GM18873 (cell line): ENCODE measurements at regions not wholly inside any gene's neighbourhood (a gene's known extent, or its start where the extent isn't known, plus 50 kb on each side); places are given as distances from the start of the nearest gene placed in this dataset.
"Not testable (repeated sequence)": the region's sequence is repeated elsewhere in the genome, so short reads cannot be mapped to it uniquely, and the experiment has no call there.

Experiments used
- ATAC-seq: cut with Tn5 transposase; IDR thresholded peaks from one replicate; pipeline ENCODE4 v1.9.1; 2021; ENCODE audit warnings: mild to moderate bottlenecking, moderate library complexity, moderate number of reproducible peaks; ENCODE audit not compliant: unreplicated experiment, low FRiP score

DNA sequence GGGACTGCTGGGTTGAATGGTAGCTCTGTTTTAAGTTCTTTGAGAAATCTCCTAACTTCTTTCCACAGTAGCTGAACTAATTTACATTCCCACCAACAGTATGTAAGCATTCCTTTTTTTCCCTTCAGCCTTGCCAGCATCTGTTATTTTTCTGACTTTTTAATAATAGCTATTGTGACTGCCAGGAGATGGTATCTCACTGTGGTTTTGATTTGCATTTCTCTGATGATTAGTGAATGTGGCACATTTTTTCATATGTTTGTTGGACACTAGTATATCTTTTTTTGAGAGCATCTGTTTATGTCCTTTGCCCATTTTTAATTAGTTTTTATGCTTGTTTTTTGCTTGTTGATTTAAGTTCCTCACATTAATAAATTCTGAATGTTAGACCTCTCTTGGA lies 990.8 kb downstream of the GATA3 start:
- ATAC-seq = no peak

DNA sequence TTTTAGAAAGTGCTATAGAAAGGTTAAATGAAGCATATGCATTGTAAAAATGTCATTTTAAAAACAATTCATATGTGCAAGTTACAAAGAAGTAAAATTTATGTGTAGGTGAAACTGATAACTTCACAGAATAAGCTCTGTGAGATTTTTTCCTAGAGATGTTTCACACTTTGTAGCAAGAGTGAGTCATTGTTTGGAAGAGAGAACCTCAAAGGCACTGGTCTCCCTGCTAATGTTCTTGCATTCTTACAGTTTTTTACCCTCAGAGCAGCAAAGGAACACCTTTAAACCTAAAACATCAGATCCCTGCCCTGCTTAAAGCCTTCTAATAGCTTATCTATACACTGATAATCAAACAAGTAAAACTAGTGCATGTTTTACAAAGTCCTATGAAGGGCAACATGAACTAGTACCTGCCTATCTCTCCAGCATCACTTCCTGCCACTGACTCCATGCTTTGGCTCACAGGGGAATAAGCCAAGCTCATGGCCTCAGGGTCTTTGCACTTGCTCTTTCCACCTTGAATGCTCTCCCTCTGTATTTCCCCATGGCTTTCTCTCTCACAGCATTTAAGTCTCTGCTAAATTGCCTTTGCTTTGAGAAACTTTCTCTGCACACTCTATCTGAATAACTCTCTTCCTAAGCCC lies 997.0 kb downstream of the GATA3 start:
- no peak for ATAC-seq

DNA sequence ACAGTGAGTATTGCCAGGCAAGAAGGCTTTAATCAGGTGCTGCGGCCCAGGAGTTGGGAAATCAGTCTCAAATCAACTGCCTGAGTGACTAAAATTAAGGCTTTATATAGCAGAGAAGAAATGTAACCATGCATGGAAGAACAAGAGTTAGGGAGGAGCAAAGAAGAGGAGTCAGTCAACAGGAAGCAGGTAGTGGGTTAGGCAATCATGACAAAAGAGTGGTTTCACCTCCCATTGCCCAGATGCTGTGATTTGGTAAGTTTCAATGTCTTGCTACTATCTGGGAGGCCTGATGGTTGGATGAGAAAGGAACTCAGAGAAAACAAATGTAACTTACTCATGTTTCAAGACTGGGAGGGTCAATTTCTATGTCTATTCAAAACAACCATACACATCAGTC lies 998.3 kb downstream of the GATA3 start:
- no peak for ATAC-seq

DNA sequence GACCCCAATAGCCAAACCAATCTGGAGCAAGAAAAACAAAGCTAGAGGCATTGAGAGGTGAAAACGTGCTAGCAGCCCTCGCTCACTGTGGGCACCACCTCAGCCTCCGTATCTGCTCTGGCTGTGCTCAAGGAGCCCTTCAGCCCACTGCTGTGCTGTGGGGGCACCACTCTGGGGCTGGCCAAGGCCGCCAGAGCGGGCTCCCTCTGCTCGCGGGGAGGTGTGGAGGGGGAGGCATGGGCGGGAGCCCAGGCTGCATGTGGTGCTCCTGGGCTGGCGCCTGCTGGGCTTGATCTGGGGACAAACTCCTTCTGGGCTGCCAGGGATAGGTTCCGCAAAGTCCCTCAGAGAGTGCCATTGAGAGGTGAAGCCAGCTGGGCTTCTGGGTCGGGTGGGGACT lies 1002.0 kb downstream of the GATA3 start:
- ATAC-seq = no peak

- ATAC-seq = not testable (repeated sequence)
These were observed 1002.8 kb downstream of the GATA3 start for GRCh38 chr10:9057293-9057692.

DNA sequence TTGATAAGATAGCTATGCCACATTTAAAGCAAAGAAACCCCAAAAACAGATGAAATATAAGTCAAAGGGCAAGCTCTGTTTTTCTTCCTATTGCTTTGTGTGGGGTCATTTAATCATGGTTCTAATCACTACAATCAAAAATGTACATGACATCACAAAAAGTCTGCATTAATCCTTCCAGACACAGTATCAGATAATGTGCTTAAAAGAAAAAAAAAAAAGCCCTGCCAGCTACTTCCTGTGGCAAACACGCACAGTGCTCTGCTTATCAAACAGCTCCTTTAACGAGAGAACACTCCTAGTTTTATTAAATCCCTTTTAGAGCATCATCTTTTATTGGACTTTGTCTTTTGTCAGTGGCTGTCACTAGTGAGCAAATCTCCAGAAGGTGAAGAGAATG lies 1005.8 kb downstream of the GATA3 start:
- ATAC-seq = no peak

DNA sequence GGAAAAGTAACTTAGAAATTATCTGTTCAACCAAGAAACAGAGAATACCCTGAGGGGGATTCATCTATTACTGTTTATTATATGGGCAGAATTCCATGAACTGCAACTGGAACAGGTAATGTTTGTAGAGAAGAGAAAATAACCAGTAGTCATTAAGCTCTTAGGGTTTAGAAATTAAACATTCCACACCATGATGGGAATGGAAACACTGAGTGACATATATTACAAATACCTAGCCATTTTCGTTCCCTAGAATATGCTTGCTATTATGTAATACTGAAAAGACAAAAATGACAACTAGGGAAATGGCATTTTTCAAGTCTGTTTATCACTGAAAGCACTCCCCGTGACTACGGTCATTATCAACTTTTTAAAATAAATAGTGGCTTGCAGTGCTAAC lies 1007.4 kb downstream of the GATA3 start:
- ATAC-seq = no peak

DNA sequence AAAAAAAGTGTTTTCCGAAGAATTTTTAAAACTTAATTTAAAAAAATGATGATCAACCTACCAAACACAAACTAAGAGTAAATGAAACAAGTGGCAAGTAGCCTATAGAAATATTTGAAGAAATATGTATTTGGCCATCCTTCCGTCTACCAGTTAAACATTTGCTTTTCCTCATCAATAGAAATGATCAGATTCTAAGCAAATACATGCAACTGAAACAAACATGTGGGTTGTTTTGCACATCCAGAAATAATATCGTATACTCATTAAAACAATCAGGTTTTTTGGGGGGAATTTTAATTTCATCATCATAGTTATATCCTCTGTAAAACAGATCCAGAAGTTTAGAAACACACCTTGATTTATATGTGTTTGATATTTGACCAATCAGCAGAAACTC lies 1011.7 kb downstream of the GATA3 start:
- ATAC-seq = no peak

DNA sequence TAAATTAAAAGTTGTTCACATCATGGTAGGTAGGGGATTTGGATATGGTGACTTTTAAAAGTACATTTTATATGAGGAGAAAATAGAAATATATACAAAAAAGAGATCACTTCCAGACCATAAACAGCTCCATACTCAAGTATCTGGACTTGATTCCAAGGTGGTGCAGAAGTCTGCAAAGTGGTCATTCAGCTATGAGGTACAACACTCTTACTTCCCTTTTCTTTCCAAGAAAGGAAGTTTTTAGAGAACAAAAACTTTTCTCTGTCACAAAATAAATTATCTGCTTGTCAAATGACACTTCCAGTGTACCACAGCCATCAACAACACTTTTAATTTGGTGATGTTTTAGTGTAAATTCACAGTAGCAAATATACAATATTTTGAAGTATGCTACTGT lies 1013.5 kb downstream of the GATA3 start:
- no peak for ATAC-seq

DNA sequence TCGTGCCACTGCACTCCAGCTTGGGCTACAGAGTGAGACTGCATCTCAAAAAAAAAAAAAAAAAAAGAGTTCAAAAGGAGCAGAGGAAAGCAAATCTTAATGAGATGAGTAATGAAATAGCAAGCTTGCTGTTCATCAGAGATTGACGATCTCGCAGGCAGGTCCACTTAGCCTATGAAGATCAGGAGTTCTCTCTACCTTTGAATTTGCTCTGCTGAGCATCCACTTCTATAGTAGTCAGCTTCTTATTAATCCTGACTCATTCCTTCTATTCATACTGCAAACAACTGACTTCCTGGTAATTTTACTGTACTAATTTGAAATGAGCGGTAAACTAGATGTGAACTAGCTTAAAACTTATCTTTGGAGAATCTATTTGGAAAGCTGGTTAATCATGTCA lies 1014.6 kb downstream of the GATA3 start:
- ATAC-seq = no peak

DNA sequence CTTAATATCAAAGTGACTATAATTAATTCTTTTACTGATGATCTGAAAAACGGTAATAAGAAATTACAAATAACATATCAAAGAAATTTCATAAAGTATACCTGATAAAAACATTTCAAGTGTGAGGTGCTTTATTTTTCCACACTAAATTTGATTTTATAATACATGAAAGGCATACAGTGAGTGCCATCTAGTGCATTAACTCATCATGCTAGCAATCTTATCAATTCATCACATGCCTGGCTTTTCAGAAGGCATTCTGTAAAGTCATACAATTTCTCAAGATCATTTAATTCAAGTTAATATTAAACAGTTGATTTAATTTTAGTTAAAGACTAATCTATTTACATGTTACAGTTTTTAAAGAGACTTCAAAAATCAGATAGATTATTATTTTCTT lies 1020.9 kb downstream of the GATA3 start:
- ATAC-seq = no peak

- no peak for ATAC-seq
These were observed 1021.6 kb downstream of the GATA3 start for GRCh38 chr10:9076066-9076465.

- ATAC-seq = no peak
These were observed 1026.8 kb downstream of the GATA3 start for GRCh38 chr10:9081253-9081652.

- ATAC-seq = no peak
These were observed 1027.5 kb downstream of the GATA3 start for GRCh38 chr10:9081961-9082360.

DNA sequence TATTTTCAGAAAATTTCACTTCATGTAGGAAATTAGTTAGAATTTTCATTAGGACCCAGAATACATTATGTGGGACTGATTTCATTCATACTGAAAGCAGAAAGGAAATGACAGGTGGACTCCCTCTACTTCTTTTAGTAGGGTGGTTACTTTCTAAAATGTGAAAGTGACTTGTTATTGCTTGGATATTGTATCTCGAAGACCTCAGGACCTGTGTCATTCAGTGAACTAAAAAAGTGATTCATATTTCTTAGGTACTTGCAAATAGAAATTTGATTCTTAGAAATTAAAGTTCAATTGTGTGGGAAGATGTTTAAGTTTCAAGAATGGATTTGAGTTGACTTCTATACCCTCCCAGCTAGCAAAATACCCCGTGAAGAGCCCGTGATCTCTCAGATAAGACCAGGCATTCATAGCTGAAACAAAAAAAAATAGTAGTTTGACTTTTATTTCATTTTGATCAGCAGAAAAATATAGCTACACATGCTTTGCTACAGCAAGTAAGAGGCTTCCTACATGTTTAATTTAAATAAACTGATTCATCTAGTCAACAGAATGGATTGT lies 1037.1 kb downstream of the GATA3 start:
- no peak for ATAC-seq

DNA sequence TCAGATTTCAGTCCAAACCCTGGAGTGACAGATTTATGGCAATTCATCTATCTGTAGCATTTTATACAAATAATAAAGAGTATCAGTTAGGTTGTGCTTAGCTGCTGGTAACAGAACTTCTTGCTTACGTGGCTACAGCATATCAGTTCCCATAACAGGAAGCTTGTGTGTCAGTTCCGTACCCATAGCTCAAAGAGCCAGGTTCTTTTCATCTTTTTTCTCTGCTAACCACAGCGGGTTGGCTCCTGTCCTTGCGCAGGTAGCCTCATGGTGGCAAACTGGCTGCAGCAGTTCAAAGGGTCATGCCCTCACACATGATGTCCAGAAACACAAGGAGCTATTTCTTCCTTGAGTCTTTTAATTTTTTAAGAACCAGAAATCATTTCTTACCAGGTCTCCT lies 1041.8 kb downstream of the GATA3 start:
- no peak for ATAC-seq

- no peak for ATAC-seq
These were observed 1042.9 kb downstream of the GATA3 start for GRCh38 chr10:9097206-9097990.

DNA sequence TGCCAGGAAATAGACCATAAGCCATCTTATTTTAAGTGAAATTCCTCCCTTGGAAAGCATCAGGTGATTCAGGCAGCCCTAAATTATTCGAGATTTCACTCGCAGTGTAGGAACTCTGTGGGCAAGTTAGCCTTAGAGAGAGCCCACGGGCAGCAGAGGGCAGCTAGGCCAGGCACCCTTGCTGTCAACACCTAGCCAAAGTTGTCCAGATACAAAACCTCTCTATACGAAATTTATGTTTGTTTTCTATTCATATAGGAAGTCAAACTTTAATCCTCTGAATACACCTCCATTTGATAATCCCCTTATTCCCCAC lies 1043.5 kb downstream of the GATA3 start:
- ATAC-seq = no peak

DNA sequence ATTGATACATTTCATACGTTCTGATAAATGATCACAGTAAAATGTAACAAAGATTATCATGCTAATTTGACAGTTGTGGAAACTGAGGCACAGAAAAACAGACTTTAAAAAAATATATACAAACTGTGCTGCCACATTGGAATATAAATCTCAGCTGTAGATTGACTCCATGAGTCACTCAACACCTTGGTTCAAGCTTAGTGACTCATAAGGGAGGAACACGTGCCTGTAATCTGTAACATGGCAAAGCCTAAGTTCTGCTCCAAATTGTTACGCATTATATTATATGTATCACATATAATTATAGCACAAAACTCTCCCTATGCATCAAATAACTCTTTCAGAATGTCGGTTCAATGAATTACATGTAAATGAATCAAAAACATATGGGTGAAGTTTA lies 1047.5 kb downstream of the GATA3 start:
- ATAC-seq = no peak

DNA sequence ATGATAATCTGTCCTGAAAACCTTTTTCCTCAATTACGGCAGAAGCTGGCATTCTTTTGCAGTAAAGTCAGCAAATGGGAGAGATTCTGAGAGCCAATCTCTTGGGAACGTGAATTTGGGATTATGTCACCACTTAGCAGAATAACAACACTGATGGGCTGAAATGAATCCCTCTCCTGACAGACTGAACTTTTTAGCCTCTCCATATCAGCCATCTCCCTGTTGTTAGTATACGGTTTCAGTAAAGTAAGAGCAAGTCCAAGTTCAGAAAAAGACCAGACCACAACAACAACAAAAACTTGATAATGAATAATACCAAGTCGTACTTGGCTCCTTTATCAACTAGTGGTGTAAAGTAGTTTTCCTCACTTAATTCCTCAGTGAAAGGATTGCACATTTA lies 1048.8 kb downstream of the GATA3 start:
- no peak for ATAC-seq

DNA sequence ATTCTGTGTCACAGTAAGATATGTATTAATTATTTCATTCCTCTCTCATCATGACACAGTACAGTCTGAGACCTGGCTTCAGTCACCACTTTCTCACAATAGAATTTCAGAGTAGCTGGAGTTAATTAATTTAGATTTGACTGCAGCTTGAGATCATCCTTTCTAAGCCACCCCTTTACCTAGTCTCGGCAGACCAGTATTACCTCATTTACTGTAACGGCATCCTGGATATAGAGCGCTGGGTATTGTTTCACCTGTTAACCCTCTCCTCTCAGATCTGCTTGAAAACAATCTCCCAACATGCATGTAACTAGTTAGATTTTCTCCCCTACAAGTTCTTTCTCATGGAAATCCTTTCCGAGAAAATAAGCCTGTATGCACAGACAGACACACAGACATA lies 1057.5 kb downstream of the GATA3 start:
- no peak for ATAC-seq

GRCh38 chr10:9126728-9127127 lies 1072.2 kb downstream of the GATA3 start:
- ATAC-seq = no peak
